ENCODE measurements at regions not wholly inside any gene's neighbourhood (a gene's known extent, or its start where the extent isn't known, plus 50 kb on each side); places are given as distances from the start of the nearest gene placed in this dataset.

- TF ChIP-seq CTCF (IDR thresholded peaks at IDR 0.05; ENCODE audit: poor library complexity), result no peak
- no peak for TF ChIP-seq EZH2phosphoT487 (IDR thresholded peaks at IDR 0.05; ENCODE audit: low read depth, severe bottlenecking, unreplicated experiment)
These were observed 779.3 kb upstream of the BRINP3 start for GRCh38 chr1:191256917-191257316.
